ENCODE measurements at regions not wholly inside any gene's neighbourhood (a gene's known extent, or its start where the extent isn't known, plus 50 kb on each side); places are given as distances from the start of the nearest gene placed in this dataset.

GRCh38 chr6:104642871-104643270, 216.8 kb downstream of the HACE1 start:
- TF ChIP-seq GATA2 (IDR thresholded peaks at IDR 0.05; ENCODE audit: low read depth, low read length) (no peak), GATA3 (IDR thresholded peaks at IDR 0.05; ENCODE audit: low read depth, low read length) (no peak)

Data from SH-SY5Y (cell line).